ENCODE measurements at regions not wholly inside any gene's neighbourhood (a gene's known extent, or its start where the extent isn't known, plus 50 kb on each side); places are given as distances from the start of the nearest gene placed in this dataset.

- no peak overlapping the region for H3K27ac ChIP-seq
- TF ChIP-seq ZFX (IDR thresholded peaks at IDR 0.05; ENCODE audit: borderline replicate concordance): no peak
- no peak for TF ChIP-seq CTCF (IDR thresholded peaks at IDR 0.05)
Measured at GRCh38 chr4:125550769-125551168, 236.0 kb downstream of the FAT4 start.

GRCh38 chr4:125551466-125551865, 236.7 kb downstream of the FAT4 start:
- H3K27ac ChIP-seq: no peak overlapping the region
- TF ChIP-seq CTCF (IDR thresholded peaks at IDR 0.05): no peak
- no peak for TF ChIP-seq ZFX (IDR thresholded peaks at IDR 0.05; ENCODE audit: borderline replicate concordance)

GRCh38 chr4:125551967-125552366, 237.2 kb downstream of the FAT4 start:
- TF ChIP-seq CTCF (IDR thresholded peaks at IDR 0.05): no peak
- H3K27ac ChIP-seq: no peak overlapping the region

GRCh38 chr4:125572601-125573000, 257.8 kb downstream of the FAT4 start:
- no peak overlapping the region for H3K27ac ChIP-seq
- TF ChIP-seq ZFX (IDR thresholded peaks at IDR 0.05; ENCODE audit: borderline replicate concordance): no peak
- no peak for TF ChIP-seq CTCF (IDR thresholded peaks at IDR 0.05)

- no peak overlapping the region for H3K27ac ChIP-seq
- TF ChIP-seq ZFX (IDR thresholded peaks at IDR 0.05; ENCODE audit: borderline replicate concordance): no peak
- no peak for TF ChIP-seq CTCF (IDR thresholded peaks at IDR 0.05)
Measured at GRCh38 chr4:125573368-125573767, 258.6 kb downstream of the FAT4 start.

GRCh38 chr4:125573786-125574185, 259.0 kb downstream of the FAT4 start:
- H3K27ac ChIP-seq: no peak overlapping the region
- TF ChIP-seq ZFX (IDR thresholded peaks at IDR 0.05; ENCODE audit: borderline replicate concordance): no peak
- TF ChIP-seq CTCF (IDR thresholded peaks at IDR 0.05): no peak

- no peak for TF ChIP-seq CTCF (IDR thresholded peaks at IDR 0.05)
- no peak for TF ChIP-seq ZFX (IDR thresholded peaks at IDR 0.05; ENCODE audit: borderline replicate concordance)
- no peak overlapping the region for H3K27ac ChIP-seq
Measured at GRCh38 chr4:125582302-125582701, 267.5 kb downstream of the FAT4 start.

Measured in 22Rv1 (cell line).